Gastroesophageal sphincter (tissue), 4 donors: ENCODE measurements at regions not wholly inside any gene's neighbourhood (a gene's known extent, or its start where the extent isn't known, plus 50 kb on each side); places are given as distances from the start of the nearest gene placed in this dataset.

Experiments used
- ATAC-seq: fragments of 150-250 bp; one replicate; pipeline ENCODE4 v1.9.1; 2016; ENCODE audit warnings: mild to moderate bottlenecking, moderate library complexity
- H3K27ac ChIP-seq, 4 donors: fragments of 200-600 bp; sonication (generic) in 3 of 4; 1 replicate in 3 of 4; 2 replicates in 1 of 4; pipeline ENCODE4 v1.5.1; 2016 to 2019
- H3K27me3 ChIP-seq: fragments of 200-600 bp; sonication (generic); one replicate; pipeline ENCODE4 v1.5.1; 2019
- H3K36me3 ChIP-seq, 2 donors: fragments of 200-600 bp; sonication (generic); one replicate each; pipeline ENCODE4 v1.5.1; 2019; ENCODE audit warnings: control low read depth in 1 of 2
- H3K4me1 ChIP-seq, 3 donors: fragments of 200-600 bp; sonication (generic); 1 replicate in 2 of 3; 2 replicates in 1 of 3; pipeline ENCODE4 v1.5.1; 2016 to 2019; ENCODE audit warnings: control low read depth in 2 of 3
- H3K4me3 ChIP-seq, 2 donors: fragments of 200-600 bp; sonication (generic); one replicate each; pipeline ENCODE4 v1.5.1; 2019; ENCODE audit warnings: mild to moderate bottlenecking in 1 of 2, moderate library complexity in 1 of 2
- H3K9me3 ChIP-seq, 3 donors: fragments of 200-600 bp; sonication (generic); one replicate each; pipeline ENCODE4 v1.5.1; 2017 to 2019; ENCODE audit warnings: control low read depth in 2 of 3
- CTCF ChIP-seq, 4 experiments: fragments of 200-600 bp in 2 of 4; fragments of 450-650 bp in 2 of 4; sonication (generic) in 1 of 4; IDR thresholded peaks; one replicate each; pipeline ENCODE4 v1.5.1; 2017 to 2019; ENCODE audit warnings: antibody characterized with exemption in 4 of 4, mild to moderate bottlenecking in 2 of 4, moderate library complexity in 2 of 4
- EP300 ChIP-seq: sonication (generic); formaldehyde crosslinking; IDR thresholded peaks from one replicate; pipeline ENCODE4 v1.6.1; 2017; ENCODE audit warnings: antibody characterized with exemption, mild to moderate bottlenecking
- POLR2A ChIP-seq, 2 donors: fragments of 450-650 bp; IDR thresholded peaks; one replicate each; pipeline ENCODE4 v1.6.1; 2017; ENCODE audit warnings: antibody characterized with exemption in 2 of 2, mild to moderate bottlenecking in 2 of 2, moderate library complexity in 1 of 2
- POLR2AphosphoS5 ChIP-seq: sonication (generic); formaldehyde crosslinking; IDR thresholded peaks from one replicate; pipeline ENCODE4 v1.6.1; 2017; ENCODE audit warnings: antibody characterized with exemption
- WGBS, 2 donors: methylation state at CpG; one replicate each; pipeline ENCODE4 v1.1.5; 2018; ENCODE audit warnings: low coverage in 1 of 2; 5-methylcytosine and 5-hydroxymethylcytosine counted together

- H3K4me3 ChIP-seq, result no peak overlapping the region
- 61 to 80% methylated on average over 3 to 8 of the region's 14 CpGs for WGBS, 2 donors
- no peak for ATAC-seq
- H3K36me3 ChIP-seq, result no peaks in the 10 kb centered on the region
- TF ChIP-seq POLR2A (IDR thresholded peaks at IDR 0.05) (no peak), EP300 (no peak), POLR2AphosphoS5 (no peak)
- H3K9me3 ChIP-seq, result peaks cover 0 to 26% (median 0%) of the 10 kb centered on the region in 3 donors
- H3K27me3 ChIP-seq, result no peaks in the 10 kb centered on the region
- peak overlapping the region in 2 of 4 donors; percentile 15 to 41 for H3K27ac ChIP-seq
- peaks cover 0 to 31% (median 22%) of the 10 kb centered on the region in 3 donors for H3K4me1 ChIP-seq
Measured at GRCh38 chr20:1819311-1820137, 75.7 kb upstream of the SIRPA start.

- no peak for TF ChIP-seq POLR2AphosphoS5
- no peak for TF ChIP-seq POLR2A (IDR thresholded peaks at IDR 0.05)
- H3K4me1 ChIP-seq, result peaks cover 0 to 35% (median 27%) of the 10 kb centered on the region in 3 donors
- H3K36me3 ChIP-seq, result no peaks in the 10 kb centered on the region
- no peak overlapping the region for H3K4me3 ChIP-seq
- H3K27ac ChIP-seq, result peak overlapping the region in 1 of 4 donors; percentile 65
- H3K9me3 ChIP-seq, result peaks cover 0 to 22% (median 0%) of the 10 kb centered on the region in 3 donors
- H3K27me3 ChIP-seq, result no peaks in the 10 kb centered on the region
- no peak for ATAC-seq
- WGBS, 2 donors, result 60% methylated on average over 3 to 5 of the region's 6 CpGs
Measured at GRCh38 chr20:1818895-1819294, 76.3 kb upstream of the SIRPA start.

GRCh38 chr20:1818247-1818840 lies 76.9 kb upstream of the SIRPA start:
- WGBS, 2 donors, result 63% methylated on average over 1 of the region's 1 CpG; no CpG with 5 or more reads in 1 of the 2 donors
- Histone ChIP-seq H3K4me3 (no peak overlapping the region), H3K27ac (peak overlapping the region in 1 of 4 donors; percentile 65), H3K9me3 (peaks cover 0 to 17% (median 0%) of the 10 kb centered on the region in 3 donors), H3K4me1 (peaks cover 0 to 40% (median 33%) of the 10 kb centered on the region in 3 donors), H3K36me3 (no peaks in the 10 kb centered on the region), H3K27me3 (no peaks in the 10 kb centered on the region)
- ATAC-seq, result no peak
- TF ChIP-seq CTCF (IDR thresholded peaks at IDR 0.05) (no peak), POLR2AphosphoS5 (no peak)

- peaks cover 0 to 10% (median 0%) of the 10 kb centered on the region in 3 donors for H3K9me3 ChIP-seq
- WGBS, 2 donors, result 97% methylated on average over 5 of the region's 6 CpGs; no CpG with 5 or more reads in 1 of the 2 donors
- peak overlapping the region in 3 of 4 donors; percentile 57 to 65 (median 63) for H3K27ac ChIP-seq
- no peaks in the 10 kb centered on the region for H3K36me3 ChIP-seq
- H3K4me3 ChIP-seq, result no peak overlapping the region
- no peak for ATAC-seq
- TF ChIP-seq EP300 (no peak), CTCF (IDR thresholded peaks at IDR 0.05) (no peak)
- peaks cover 0 to 47% (median 39%) of the 10 kb centered on the region in 3 donors for H3K4me1 ChIP-seq
- no peaks in the 10 kb centered on the region for H3K27me3 ChIP-seq
Measured at GRCh38 chr20:1817577-1818211, 77.5 kb upstream of the SIRPA start.

- no peak overlapping the region for H3K4me3 ChIP-seq
- peaks cover 0 to 57% (median 49%) of the 10 kb centered on the region in 3 donors for H3K4me1 ChIP-seq
- peak; percentile 23 for ATAC-seq
- TF ChIP-seq EP300 (no peak), CTCF (IDR thresholded peaks at IDR 0.05) (no peak), POLR2A (IDR thresholded peaks at IDR 0.05) (no peak), POLR2AphosphoS5 (no peak)
- H3K9me3 ChIP-seq, result peaks cover 0 to under 1% (median 0%) of the 10 kb centered on the region in 3 donors
- 14 to 22% methylated on average over 2 to 10 of the region's 16 CpGs for WGBS, 2 donors
- H3K36me3 ChIP-seq, result no peaks in the 10 kb centered on the region
- peak overlapping the region in 3 of 4 donors; percentile 57 to 65 (median 64) for H3K27ac ChIP-seq
- no peaks in the 10 kb centered on the region for H3K27me3 ChIP-seq
Measured at GRCh38 chr20:1816384-1817381, 78.5 kb upstream of the SIRPA start.
